Trophoblast cell (in vitro differentiated cells and primary cell): ENCODE measurements at regions not wholly inside any gene's neighbourhood (a gene's known extent, or its start where the extent isn't known, plus 50 kb on each side); places are given as distances from the start of the nearest gene placed in this dataset.

Source experiments
- DNase-seq, 2 donors: peaks; one replicate each; pipeline ENCODE4 v3.0.0-alpha.2; 2016
- H2AFZ ChIP-seq: 2 replicates; pipeline ENCODE4 v1.6.1; 2013; ENCODE audit warnings: low read length, moderate library complexity, mild to moderate bottlenecking; ENCODE audit not compliant: insufficient read depth, poor library complexity
- H2AK5ac ChIP-seq: 2 replicates; pipeline ENCODE4 v1.6.1; 2013; ENCODE audit warnings: mild to moderate bottlenecking, low read length
- H2BK120ac ChIP-seq: 2 replicates; pipeline ENCODE4 v1.6.1; 2013; ENCODE audit warnings: low read length, mild to moderate bottlenecking, moderate library complexity; ENCODE audit not compliant: insufficient read depth, poor library complexity
- H2BK12ac ChIP-seq: 2 replicates; pipeline ENCODE4 v1.6.1; 2013; ENCODE audit warnings: mild to moderate bottlenecking, low read length, moderate library complexity
- H2BK5ac ChIP-seq: 2 replicates; pipeline ENCODE4 v1.6.1; 2013; ENCODE audit warnings: low read length, low read depth, moderate library complexity, mild to moderate bottlenecking; ENCODE audit not compliant: poor library complexity
- H3K14ac ChIP-seq: 2 replicates; pipeline ENCODE4 v1.6.1; 2013; ENCODE audit warnings: mild to moderate bottlenecking, low read length
- H3K18ac ChIP-seq: 2 replicates; pipeline ENCODE4 v1.6.1; 2013; ENCODE audit warnings: mild to moderate bottlenecking, low read length
- H3K23ac ChIP-seq: 2 replicates; pipeline ENCODE4 v1.6.1; 2013; ENCODE audit warnings: low read length
- H3K27ac ChIP-seq: 2 replicates; pipeline ENCODE4 v1.5.1; 2013; ENCODE audit warnings: low read depth, mild to moderate bottlenecking, inconsistent platforms, low read length, moderate library complexity
- H3K27me3 ChIP-seq: 2 replicates; pipeline ENCODE4 v1.6.1; 2013; ENCODE audit warnings: inconsistent platforms, mild to moderate bottlenecking, low read length, moderate library complexity; ENCODE audit not compliant: insufficient read depth
- H3K36me3 ChIP-seq, 2 experiments: 1 replicate in 1 of 2; 2 replicates in 1 of 2; pipeline ENCODE4 v1.6.1; 2013; ENCODE audit warnings: low read length in 2 of 2, mild to moderate bottlenecking in 2 of 2, moderate library complexity in 1 of 2; ENCODE audit not compliant: insufficient read depth in 2 of 2, control insufficient read depth in 1 of 2
- H3K4ac ChIP-seq: 2 replicates; pipeline ENCODE4 v1.6.1; 2013; ENCODE audit warnings: low read depth, mild to moderate bottlenecking, low read length, moderate library complexity
- H3K4me1 ChIP-seq, 2 experiments: 1 replicate in 1 of 2; 2 replicates in 1 of 2; pipeline ENCODE4 v1.6.1; 2013; ENCODE audit warnings: low read length in 2 of 2, mild to moderate bottlenecking in 2 of 2, moderate library complexity in 1 of 2; ENCODE audit not compliant: insufficient read depth in 2 of 2, control insufficient read depth in 1 of 2
- H3K4me2 ChIP-seq: 2 replicates; pipeline ENCODE4 v1.6.1; 2013; ENCODE audit warnings: inconsistent platforms, mild to moderate bottlenecking, low read length, moderate library complexity
- H3K4me3 ChIP-seq: 2 replicates; pipeline ENCODE4 v1.5.1; 2013; ENCODE audit warnings: mild to moderate bottlenecking, low read depth, low read length, inconsistent platforms
- H3K79me1 ChIP-seq: one replicate; pipeline ENCODE4 v1.6.1; 2013; ENCODE audit warnings: low read length
- H3K79me2 ChIP-seq: 2 replicates; pipeline ENCODE4 v1.6.1; 2013; ENCODE audit warnings: low read length, mild to moderate bottlenecking; ENCODE audit not compliant: control insufficient read depth, insufficient read depth, poor library complexity
- H3K9ac ChIP-seq: 2 replicates; pipeline ENCODE4 v1.6.1; 2013; ENCODE audit warnings: mild to moderate bottlenecking, low read length
- H3K9me3 ChIP-seq: 2 replicates; pipeline ENCODE4 v1.6.1; 2013; ENCODE audit warnings: low read depth, mild to moderate bottlenecking, control low read depth, inconsistent platforms, low read length; ENCODE audit not compliant: insufficient read depth
- H4K12ac ChIP-seq: 2 replicates; pipeline ENCODE4 v1.6.1; 2013; ENCODE audit warnings: low read depth, mild to moderate bottlenecking, low read length, moderate library complexity
- H4K8ac ChIP-seq: 2 replicates; pipeline ENCODE4 v1.6.1; 2013; ENCODE audit warnings: low read depth, mild to moderate bottlenecking, low read length, moderate library complexity
- H4K91ac ChIP-seq: one replicate; pipeline ENCODE4 v1.6.1; 2013; ENCODE audit warnings: low read depth, mild to moderate bottlenecking, low read length, moderate library complexity
- WGBS: extraction: QIAGEN DNeasy Blood & Tissue Kit; methylation state at CpG from one replicate; pipeline ENCODE4 v1.1.7; 2013; ENCODE audit warnings: missing lambda C conversion rate; ENCODE audit not compliant: insufficient read length, insufficient coverage; ENCODE audit errors: extremely low coverage; 5-methylcytosine and 5-hydroxymethylcytosine counted together

- Histone ChIP-seq H3K4me3 (no peak overlapping the region), H3K9ac (no peak overlapping the region), H3K4me1 (peaks cover 4 to 5% of the 10 kb centered on the region in 2 experiments), H2BK120ac (no peak overlapping the region), H3K4ac (no peak overlapping the region), H3K79me2 (no peaks in the 10 kb centered on the region), H3K23ac (no peak overlapping the region), H2AFZ (no peak overlapping the region), H3K4me2 (no peak overlapping the region), H3K27ac (no peak overlapping the region), H3K79me1 (no peaks in the 10 kb centered on the region), H3K27me3 (no peaks in the 10 kb centered on the region), H2BK12ac (peak overlapping the region; percentile 51), H4K91ac (no peak overlapping the region), H3K14ac (no peak overlapping the region), H4K8ac (no peak overlapping the region), H2AK5ac (no peak overlapping the region), H2BK5ac (no peak overlapping the region), H3K36me3 (peaks cover 0 to 1% of the 10 kb centered on the region in 2 experiments), H3K9me3 (peaks cover 2% of the 10 kb centered on the region), H4K12ac (no peak overlapping the region), H3K18ac (no peak overlapping the region)
- WGBS = no CpG with 5 or more reads among the region's 6 CpGs
- no peak for DNase-seq
Observed at GRCh38 chr6:168735268-168735949, 294.4 kb downstream of the SMOC2 start.

DNA sequence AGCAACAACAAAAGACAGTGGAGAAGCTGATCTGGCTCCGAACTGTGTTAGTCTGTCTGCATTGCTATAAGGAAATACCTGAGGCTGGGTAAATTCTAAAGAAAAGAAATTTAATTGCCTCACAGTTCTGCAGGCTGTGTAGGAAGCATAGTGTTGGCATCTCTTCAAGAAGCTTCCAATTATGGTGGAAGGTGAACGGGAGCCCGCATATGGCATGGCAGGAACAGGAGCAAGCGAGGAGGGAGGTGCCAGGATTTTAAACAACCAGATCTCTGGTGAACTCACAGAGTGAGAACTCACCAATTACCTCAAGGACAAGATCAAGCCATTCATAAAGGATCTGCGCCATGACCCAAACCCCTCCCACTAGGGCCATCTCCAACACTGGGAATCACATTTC lies 293.5 kb downstream of the SMOC2 start:
- H2BK12ac ChIP-seq = no peak overlapping the region
- no peak overlapping the region for H4K12ac ChIP-seq

DNA sequence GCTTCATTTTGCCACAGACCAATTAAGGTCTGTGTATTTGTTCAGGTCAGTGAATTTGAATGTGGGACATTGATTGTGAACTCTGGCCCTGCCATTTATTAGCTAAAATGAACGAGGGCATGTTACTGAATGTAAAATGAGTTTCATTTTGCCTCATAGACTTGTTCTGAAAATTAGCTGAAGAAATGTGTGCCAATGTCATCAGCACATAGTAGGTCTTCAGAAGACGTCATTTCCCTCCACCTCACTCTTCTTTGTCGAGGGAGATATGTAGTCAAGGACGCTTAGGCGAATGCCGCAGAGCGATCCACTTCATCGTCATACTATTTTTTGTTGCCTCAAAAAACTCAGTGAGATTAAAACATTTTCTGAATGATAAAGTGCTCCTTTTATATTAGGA lies 291.7 kb downstream of the SMOC2 start:
- H3K79me1 ChIP-seq = peaks cover under 1% of the 10 kb centered on the region
- H3K4ac ChIP-seq = no peak overlapping the region
- H3K79me2 ChIP-seq = no peaks in the 10 kb centered on the region
- no peak overlapping the region for H3K14ac ChIP-seq
- no peak overlapping the region for H3K27ac ChIP-seq
- no peaks in the 10 kb centered on the region for H3K27me3 ChIP-seq
- H4K91ac ChIP-seq = no peak overlapping the region
- WGBS = no CpG with 5 or more reads among the region's 8 CpGs
- no peak overlapping the region for H4K8ac ChIP-seq
- H3K36me3 ChIP-seq = peaks cover 0 to 1% of the 10 kb centered on the region in 2 experiments
- peaks cover 2% of the 10 kb centered on the region for H3K9me3 ChIP-seq
- H3K23ac ChIP-seq = no peak overlapping the region
- H2AK5ac ChIP-seq = no peak overlapping the region
- no peak overlapping the region for H3K18ac ChIP-seq
- no peak overlapping the region for H3K4me3 ChIP-seq
- no peak overlapping the region for H2BK5ac ChIP-seq
- H2AFZ ChIP-seq = no peak overlapping the region
- peaks cover 4 to 5% of the 10 kb centered on the region in 2 experiments for H3K4me1 ChIP-seq
- no peak for DNase-seq
- no peak overlapping the region for H2BK12ac ChIP-seq
- no peak overlapping the region for H3K9ac ChIP-seq
- no peak overlapping the region for H2BK120ac ChIP-seq
- H4K12ac ChIP-seq = no peak overlapping the region
- H3K4me2 ChIP-seq = no peak overlapping the region

More for the DNA sequence above, 293.5 kb downstream of the SMOC2 start:
- WGBS = no CpG with 5 or more reads among the region's 5 CpGs
- Histone ChIP-seq H3K36me3 (peaks cover 0 to 1% of the 10 kb centered on the region in 2 experiments), H3K4me3 (no peak overlapping the region), H3K14ac (no peak overlapping the region), H3K27ac (no peak overlapping the region), H2AFZ (no peak overlapping the region), H3K79me1 (no peaks in the 10 kb centered on the region), H3K9ac (no peak overlapping the region), H3K79me2 (no peaks in the 10 kb centered on the region), H3K9me3 (peaks cover 2% of the 10 kb centered on the region), H3K4me2 (no peak overlapping the region), H4K8ac (no peak overlapping the region), H3K18ac (no peak overlapping the region), H2AK5ac (no peak overlapping the region), H3K4me1 (peaks cover 4 to 5% of the 10 kb centered on the region in 2 experiments), H3K27me3 (no peaks in the 10 kb centered on the region), H2BK120ac (no peak overlapping the region), H2BK5ac (no peak overlapping the region), H4K91ac (no peak overlapping the region), H3K23ac (no peak overlapping the region), H3K4ac (no peak overlapping the region)
- no peak for DNase-seq

DNA sequence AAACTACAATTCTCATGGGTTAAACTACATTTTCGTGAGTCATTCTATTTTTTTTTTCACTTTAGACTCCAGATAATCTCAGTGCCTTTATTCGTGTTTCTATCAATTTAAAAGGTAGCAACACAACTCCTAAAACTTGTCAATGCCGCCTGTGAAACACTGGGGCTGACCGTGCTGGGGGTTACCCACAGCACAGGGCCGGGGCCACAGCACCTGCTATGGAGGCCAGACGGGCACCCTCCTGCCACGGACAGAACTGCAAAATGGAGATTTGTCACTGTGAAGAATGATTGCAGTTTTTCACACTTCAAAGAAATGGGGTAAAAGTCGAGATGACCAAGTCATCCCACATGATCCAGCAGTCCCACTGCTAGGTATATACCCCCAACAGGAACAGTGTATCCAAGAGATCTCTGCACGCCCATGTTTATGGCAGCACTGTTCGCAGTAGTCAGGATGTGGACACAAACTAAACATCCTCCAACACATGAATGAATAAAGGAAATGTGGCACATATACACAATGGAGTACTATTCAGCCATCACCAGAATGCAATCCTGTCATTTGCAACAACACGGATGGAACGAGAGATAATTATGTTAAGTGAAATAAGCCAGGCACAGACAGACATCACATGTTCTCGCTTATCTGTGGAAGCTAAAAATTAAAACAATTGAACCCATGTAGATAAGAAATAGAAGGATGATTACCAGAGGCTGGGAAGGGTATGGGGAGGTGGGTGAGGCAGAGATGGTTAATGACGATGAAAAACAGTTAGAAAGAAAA lies 290.1 kb downstream of the SMOC2 start:
- no peak overlapping the region for H4K91ac ChIP-seq
- no peaks in the 10 kb centered on the region for H3K9me3 ChIP-seq
- no peak overlapping the region for H2BK5ac ChIP-seq
- H2BK120ac ChIP-seq = no peak overlapping the region
- H3K4me1 ChIP-seq = peaks cover 0 to 6% of the 10 kb centered on the region in 2 experiments
- no peak overlapping the region for H3K4me2 ChIP-seq
- H3K27ac ChIP-seq = no peak overlapping the region
- H2AFZ ChIP-seq = no peak overlapping the region
- WGBS = no CpG with 5 or more reads among the region's 14 CpGs
- no peak overlapping the region for H3K14ac ChIP-seq
- H3K4me3 ChIP-seq = no peak overlapping the region
- no peak for DNase-seq
- peak overlapping the region; percentile 11 for H3K23ac ChIP-seq
- H3K18ac ChIP-seq = no peak overlapping the region
- no peaks in the 10 kb centered on the region for H3K27me3 ChIP-seq
- H3K79me1 ChIP-seq = peaks cover 6% of the 10 kb centered on the region
- no peaks in the 10 kb centered on the region for H3K36me3 ChIP-seq
- H2AK5ac ChIP-seq = no peak overlapping the region
- H2BK12ac ChIP-seq = no peak overlapping the region
- no peaks in the 10 kb centered on the region for H3K79me2 ChIP-seq
- no peak overlapping the region for H4K12ac ChIP-seq
- no peak overlapping the region for H3K4ac ChIP-seq
- no peak overlapping the region for H3K9ac ChIP-seq
- no peak overlapping the region for H4K8ac ChIP-seq
